ENCODE measurements at regions not wholly inside any gene's neighbourhood (a gene's known extent, or its start where the extent isn't known, plus 50 kb on each side); places are given as distances from the start of the nearest gene placed in this dataset.

DNA sequence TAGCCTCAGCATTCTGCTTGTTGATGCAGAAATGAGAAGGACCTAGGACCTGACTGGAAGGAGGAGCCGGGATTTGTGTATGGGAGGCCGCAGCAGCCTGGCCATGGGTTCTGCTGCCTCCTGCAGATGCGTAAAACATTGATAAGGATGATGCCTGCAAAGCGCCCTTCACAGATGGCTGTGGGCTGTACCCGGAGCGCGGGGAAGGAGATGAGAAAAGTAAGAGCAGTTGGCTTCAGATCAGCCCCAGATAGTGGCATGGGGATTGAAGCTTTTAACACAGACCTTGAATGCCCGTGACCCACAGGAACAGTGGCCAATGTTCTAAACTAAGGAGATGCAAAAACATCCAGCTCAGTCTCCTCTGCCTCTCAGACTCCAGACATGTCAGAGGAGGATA lies 136.4 kb upstream of the KCNG1 start:
- no peak for TF ChIP-seq CTCF (IDR thresholded peaks at IDR 0.05; ENCODE audit: low read length)
- TF ChIP-seq EZH2 (optimal IDR thresholded peaks at IDR 0.05; ENCODE audit: low read depth, low read length), result no peak
